Thoracic aorta (tissue), 2 donors: ENCODE measurements at regions not wholly inside any gene's neighbourhood (a gene's known extent, or its start where the extent isn't known, plus 50 kb on each side); places are given as distances from the start of the nearest gene placed in this dataset.

Experiments used
- ATAC-seq: fragments of 150-250 bp; one replicate; pipeline ENCODE4 v1.8.0; 2017; ENCODE audit warnings: low read depth; ENCODE audit not compliant: insufficient number of reproducible peaks, low FRiP score
- DNase-seq: peaks from one replicate; pipeline ENCODE4 v3.0.0-alpha.2; 2020; ENCODE audit warnings: low spot score
- H3K27ac ChIP-seq, 2 donors: fragments of 200-600 bp; sonication (generic); 1 replicate in 1 of 2; 2 replicates in 1 of 2; pipeline ENCODE4 v1.5.1; 2016; ENCODE audit warnings: mild to moderate bottlenecking in 2 of 2, moderate library complexity in 2 of 2
- H3K27me3 ChIP-seq: fragments of 200-600 bp; sonication (generic); replicated peaks from 2 replicates; pipeline ENCODE4 v1.6.0; 2016; ENCODE audit warnings: mild to moderate bottlenecking; ENCODE audit not compliant: insufficient read depth
- H3K36me3 ChIP-seq: fragments of 200-600 bp; sonication (generic); one replicate; pipeline ENCODE4 v1.5.1; 2016
- H3K4me1 ChIP-seq, 2 donors: fragments of 200-600 bp; sonication (generic); 1 replicate in 1 of 2; 2 replicates in 1 of 2; pipeline versions ENCODE4 v1.5.1 to v1.6.0; 2016; ENCODE audit warnings: low read depth in 2 of 2, mild to moderate bottlenecking in 1 of 2; ENCODE audit not compliant: control insufficient read depth in 1 of 2
- H3K4me3 ChIP-seq: fragments of 200-600 bp; sonication (generic); 2 replicates; pipeline ENCODE4 v1.5.1; 2016; ENCODE audit warnings: mild to moderate bottlenecking
- H3K9me3 ChIP-seq: fragments of 200-600 bp; sonication (generic); 2 replicates; pipeline ENCODE4 v1.5.1; 2016
- TF ChIP-seq, protein P1 (sequence below): fragments of 200-600 bp; sonication (generic); IDR thresholded peaks from one replicate; pipeline ENCODE4 v1.5.1; 2019; ENCODE audit warnings: antibody characterized with exemption

DNA sequence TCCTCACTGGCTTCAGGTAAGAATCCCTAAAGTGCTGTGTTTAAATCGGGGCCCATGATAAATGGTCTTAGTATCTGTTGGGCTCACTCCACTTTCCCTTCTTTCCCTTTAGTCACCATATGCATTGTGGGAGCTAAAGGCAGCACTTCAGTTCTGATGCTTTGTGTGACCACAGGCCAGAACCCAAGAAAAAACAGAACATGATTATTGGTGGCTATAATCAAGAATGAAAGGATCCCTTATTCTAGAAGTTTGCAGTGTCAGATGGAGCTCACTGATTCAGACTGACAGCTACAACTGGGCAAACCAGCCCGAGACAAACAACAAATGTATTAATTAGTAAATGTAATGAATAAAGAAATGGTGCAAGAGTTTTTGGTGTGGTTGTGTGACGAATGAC is 57.3 kb upstream of the POMP start:
- no peak overlapping the region for H3K4me3 ChIP-seq
- H3K27ac ChIP-seq: no peak overlapping the region
- H3K36me3 ChIP-seq: no peaks in the 10 kb centered on the region
- no peaks in the 10 kb centered on the region for H3K9me3 ChIP-seq
- no peaks in the 10 kb centered on the region for H3K27me3 ChIP-seq
- TF ChIP-seq, protein P1, sequence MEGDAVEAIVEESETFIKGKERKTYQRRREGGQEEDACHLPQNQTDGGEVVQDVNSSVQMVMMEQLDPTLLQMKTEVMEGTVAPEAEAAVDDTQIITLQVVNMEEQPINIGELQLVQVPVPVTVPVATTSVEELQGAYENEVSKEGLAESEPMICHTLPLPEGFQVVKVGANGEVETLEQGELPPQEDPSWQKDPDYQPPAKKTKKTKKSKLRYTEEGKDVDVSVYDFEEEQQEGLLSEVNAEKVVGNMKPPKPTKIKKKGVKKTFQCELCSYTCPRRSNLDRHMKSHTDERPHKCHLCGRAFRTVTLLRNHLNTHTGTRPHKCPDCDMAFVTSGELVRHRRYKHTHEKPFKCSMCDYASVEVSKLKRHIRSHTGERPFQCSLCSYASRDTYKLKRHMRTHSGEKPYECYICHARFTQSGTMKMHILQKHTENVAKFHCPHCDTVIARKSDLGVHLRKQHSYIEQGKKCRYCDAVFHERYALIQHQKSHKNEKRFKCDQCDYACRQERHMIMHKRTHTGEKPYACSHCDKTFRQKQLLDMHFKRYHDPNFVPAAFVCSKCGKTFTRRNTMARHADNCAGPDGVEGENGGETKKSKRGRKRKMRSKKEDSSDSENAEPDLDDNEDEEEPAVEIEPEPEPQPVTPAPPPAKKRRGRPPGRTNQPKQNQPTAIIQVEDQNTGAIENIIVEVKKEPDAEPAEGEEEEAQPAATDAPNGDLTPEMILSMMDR: no peak
- DNase-seq: no peak
- no peaks in the 10 kb centered on the region for H3K4me1 ChIP-seq
- ATAC-seq: no peak

DNA sequence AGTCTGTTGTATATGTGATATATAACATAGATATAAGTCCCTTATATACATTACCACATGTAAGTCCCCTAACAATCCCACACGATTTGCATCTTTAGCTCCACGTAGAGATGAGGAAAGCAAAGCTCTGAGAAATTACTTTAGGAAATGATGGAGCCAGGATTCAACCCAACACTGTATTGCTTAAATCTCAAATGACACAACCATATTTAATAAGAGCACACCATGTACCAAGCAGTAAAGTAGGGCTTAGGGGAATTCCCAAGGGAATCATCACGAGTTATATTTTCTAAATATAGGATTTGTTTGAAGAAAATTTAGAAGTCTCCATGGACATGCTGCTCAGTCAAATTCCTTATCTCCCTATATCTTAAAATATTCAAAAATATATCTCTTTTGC is 61.3 kb upstream of the POMP start:
- DNase-seq (no peak), ATAC-seq (no peak)
- no peaks in the 10 kb centered on the region for H3K4me1 ChIP-seq
- no peaks in the 10 kb centered on the region for H3K9me3 ChIP-seq
- no peaks in the 10 kb centered on the region for H3K27me3 ChIP-seq
- H3K27ac ChIP-seq: no peak overlapping the region
- H3K36me3 ChIP-seq: no peaks in the 10 kb centered on the region
- TF ChIP-seq, protein P1: no peak
- no peak overlapping the region for H3K4me3 ChIP-seq

- no peak overlapping the region for H3K4me3 ChIP-seq
- DNase-seq (no peak), ATAC-seq (no peak)
- TF ChIP-seq, protein P1: no peak
- no peaks in the 10 kb centered on the region for H3K4me1 ChIP-seq
- H3K36me3 ChIP-seq: no peaks in the 10 kb centered on the region
- no peak overlapping the region for H3K27ac ChIP-seq
- no peaks in the 10 kb centered on the region for H3K9me3 ChIP-seq
- no peaks in the 10 kb centered on the region for H3K27me3 ChIP-seq
These were observed 68.5 kb upstream of the POMP start for GRCh38 chr13:28590461-28590860.

GRCh38 chr13:28588296-28588695 is 70.6 kb upstream of the POMP start:
- no peaks in the 10 kb centered on the region for H3K9me3 ChIP-seq
- DNase-seq (no peak), ATAC-seq (no peak)
- no peaks in the 10 kb centered on the region for H3K36me3 ChIP-seq
- H3K4me1 ChIP-seq: no peaks in the 10 kb centered on the region
- H3K4me3 ChIP-seq: no peak overlapping the region
- no peaks in the 10 kb centered on the region for H3K27me3 ChIP-seq
- TF ChIP-seq, protein P1: no peak
- no peak overlapping the region for H3K27ac ChIP-seq

- TF ChIP-seq, protein P1: no peak
- Histone ChIP-seq H3K36me3 (no peaks in the 10 kb centered on the region), H3K27me3 (no peaks in the 10 kb centered on the region), H3K4me3 (no peak overlapping the region), H3K4me1 (no peaks in the 10 kb centered on the region), H3K27ac (no peak overlapping the region), H3K9me3 (no peaks in the 10 kb centered on the region)
- DNase-seq (no peak), ATAC-seq (no peak)
These were observed 71.8 kb upstream of the POMP start for GRCh38 chr13:28587174-28587540.
